Left renal pelvis (tissue), 4 donors: ENCODE measurements at regions not wholly inside any gene's neighbourhood (a gene's known extent, or its start where the extent isn't known, plus 50 kb on each side); places are given as distances from the start of the nearest gene placed in this dataset.
"Not testable (repeated sequence)": the region's sequence is repeated elsewhere in the genome, so short reads cannot be mapped to it uniquely, and the experiment has no call there.

Experiments used
- DNase-seq, 4 donors: peaks; one replicate each; pipeline ENCODE4 v3.0.0-alpha.2; 2013; ENCODE audit warnings: low read depth in 4 of 4, low spot score in 3 of 4

DNA sequence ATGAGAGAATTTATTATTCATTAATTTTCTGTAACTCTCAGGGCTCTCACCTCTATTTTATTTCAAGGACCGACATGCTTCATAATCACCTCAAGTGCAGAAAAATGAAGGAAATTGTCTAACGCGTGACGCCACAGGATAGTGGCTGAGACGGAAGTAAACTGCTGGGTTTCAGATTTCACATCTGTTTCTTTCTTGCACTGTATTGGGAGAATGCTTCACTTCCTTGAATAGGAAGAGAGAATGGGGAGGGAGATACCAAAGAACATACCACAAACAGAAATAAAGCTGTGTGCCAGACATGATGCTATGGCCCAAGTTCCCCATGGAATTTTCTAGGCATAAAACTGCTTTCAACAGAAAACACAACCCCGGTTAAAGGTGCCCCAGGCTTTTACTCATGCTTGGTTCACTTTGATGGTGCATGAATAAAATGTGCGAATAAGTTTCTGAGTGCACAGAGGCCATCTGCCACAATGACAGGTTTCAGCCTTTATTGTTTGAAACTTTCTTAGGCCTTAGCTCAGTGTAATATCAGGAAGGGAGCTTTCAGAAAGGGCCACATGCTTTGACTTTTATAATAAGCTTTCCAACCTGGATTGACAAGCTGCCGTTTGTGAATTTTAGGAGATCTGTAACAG is 1116.4 kb downstream of the SOCS6 start:
- DNase-seq = no peak

DNA sequence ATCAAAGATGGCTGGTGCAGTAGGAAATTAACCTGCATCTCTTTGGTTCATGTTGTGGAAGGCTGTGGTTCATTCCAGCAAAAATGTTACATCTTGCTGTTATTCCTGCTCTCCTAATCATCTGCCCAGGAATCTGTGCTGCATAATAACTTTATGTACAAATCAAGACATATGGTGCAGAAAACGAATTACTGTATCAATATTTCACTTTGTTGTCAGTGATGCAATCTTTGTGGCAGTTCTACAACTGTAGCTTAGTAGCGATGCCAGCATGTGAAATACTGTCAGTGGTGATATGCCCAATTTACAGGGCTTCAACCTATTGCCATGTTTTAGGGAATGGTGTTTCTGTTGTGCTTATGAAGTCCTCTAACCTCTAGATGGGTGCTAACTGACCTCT is 1114.7 kb downstream of the SOCS6 start:
- DNase-seq = no peak

DNA sequence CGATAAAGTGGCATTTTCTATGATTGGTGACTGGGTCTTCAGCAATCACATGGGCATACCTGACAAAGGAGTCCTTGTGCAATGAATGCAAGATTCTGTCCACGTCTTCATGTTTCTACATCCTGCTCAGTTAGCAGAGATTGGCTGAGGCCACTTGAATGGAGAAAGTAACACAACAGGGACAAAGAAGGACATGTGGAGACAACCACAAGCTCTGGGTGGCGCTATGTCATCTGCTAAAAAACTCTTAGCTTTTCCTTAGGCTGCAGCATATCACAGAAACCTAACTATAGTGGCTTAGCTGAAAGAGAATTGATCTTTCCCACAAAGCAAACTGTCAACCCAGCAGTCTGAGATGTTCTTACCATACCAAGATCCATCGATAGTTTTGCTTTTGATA is 1109.7 kb downstream of the SOCS6 start:
- no peak for DNase-seq

DNA sequence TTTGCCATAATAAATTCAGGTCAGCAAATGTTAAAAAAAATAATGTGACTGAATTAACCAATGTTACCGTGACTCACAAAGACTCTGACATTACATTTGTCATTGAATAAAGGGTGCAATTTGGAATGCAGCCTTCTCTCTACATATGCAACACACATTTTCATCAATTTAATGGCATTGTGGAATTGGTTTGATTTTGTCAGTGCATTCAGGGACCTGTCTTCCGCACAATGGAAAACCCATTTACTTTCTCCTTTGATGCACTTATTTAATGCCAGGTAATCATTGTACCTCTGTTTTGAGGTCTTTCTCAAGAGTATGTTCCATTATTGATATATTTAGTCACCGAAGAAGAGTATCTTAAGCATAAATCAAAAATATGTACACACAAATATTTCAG is 1099.3 kb downstream of the SOCS6 start:
- DNase-seq = no peak

DNA sequence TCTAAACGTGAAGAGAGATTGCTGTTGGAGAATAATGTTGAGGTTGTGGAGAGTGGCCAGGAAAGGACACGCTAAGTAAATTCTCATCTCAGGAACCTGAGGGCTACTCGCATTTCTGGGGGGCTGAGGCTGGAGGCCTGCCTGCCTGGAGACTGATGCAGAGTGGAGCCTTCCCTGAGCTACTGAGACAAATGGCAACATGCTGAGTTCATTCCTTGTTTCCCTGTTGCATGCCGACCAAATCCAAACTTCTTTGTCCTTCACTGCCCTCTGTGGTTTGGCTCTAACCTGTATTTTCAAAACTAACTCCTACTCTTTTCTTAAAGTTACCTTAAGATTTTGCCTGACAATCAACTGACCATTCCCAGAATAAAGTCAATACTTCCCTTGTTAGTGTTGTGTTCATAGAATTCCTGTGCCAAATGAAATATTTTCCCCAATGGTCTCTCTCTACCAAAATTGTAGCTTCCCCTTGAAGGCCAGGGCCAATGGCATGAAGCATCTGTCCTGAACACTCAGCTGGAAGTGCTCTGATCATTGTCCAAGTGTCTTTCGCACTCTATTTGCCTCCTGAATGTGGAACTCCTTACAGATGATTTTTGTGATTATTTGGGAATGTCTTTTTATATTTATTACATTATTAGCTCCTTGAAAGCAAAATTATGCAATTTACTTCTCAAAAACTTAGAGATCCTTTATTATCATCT is 1085.6 kb downstream of the SOCS6 start:
- no peak for DNase-seq

DNA sequence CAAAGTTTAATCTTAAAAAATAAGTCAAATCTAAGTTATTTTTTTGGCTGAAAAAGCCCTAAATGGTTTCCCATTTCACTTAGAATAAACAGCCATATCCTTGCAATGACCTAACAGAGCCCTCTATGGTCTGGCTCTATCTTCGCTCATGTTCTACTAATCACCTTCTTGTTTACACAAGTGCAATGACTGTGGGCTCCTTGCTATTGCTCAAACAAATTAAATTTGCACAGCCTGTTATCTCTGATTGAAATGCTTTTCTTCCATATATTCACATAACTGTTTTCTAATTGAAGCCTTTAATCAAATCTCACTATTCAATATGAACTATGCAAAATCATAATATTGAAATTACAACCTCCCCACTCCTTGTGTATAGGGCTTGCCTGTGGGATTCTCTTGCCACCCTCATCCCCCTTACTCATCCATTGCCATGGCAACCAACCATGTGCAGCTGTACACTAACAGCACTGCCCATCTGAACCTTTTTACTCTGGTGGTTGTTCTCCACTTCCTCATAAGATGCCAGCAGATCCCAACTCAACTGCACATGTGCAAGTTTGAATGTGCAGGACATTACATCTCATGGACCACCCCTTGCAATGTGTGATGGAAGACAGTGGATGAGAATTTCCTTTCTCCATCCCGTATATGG is 1083.2 kb downstream of the SOCS6 start:
- no peak for DNase-seq

DNA sequence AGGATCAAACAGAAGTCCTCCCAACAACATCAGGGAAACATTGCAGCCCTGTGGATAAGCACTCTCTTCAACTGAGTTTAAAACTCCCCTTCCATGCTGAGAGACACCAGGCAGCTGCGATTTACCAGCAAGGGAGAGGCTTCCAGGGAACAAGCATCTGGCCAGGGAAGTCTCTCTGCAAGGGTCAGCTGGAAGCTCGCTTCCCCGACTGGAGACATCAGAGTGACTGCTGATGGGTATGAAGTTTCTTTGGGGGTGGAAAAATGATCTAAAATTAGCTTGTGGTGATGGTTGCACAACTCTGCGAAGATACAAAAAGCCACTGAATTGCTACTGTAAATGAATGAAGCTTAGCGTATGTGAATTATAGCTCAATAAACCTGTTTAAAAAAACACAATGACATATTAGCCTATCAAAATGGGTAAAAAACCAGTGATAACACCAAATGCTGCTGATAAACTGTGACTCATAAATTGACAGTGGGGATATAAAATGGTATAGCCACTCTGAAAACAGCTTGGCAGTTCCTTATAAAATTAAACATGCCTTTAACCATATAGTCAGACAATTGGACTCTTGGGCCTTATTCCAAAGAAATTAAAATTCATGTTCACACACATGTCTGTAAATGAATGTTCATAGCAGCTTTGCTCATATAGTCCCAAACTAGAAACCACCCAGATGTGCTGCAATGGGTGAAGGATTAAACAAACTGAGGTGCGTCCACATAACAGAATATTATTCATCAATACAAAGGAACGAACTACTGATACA is 1082.0 kb downstream of the SOCS6 start:
- no peak for DNase-seq

DNA sequence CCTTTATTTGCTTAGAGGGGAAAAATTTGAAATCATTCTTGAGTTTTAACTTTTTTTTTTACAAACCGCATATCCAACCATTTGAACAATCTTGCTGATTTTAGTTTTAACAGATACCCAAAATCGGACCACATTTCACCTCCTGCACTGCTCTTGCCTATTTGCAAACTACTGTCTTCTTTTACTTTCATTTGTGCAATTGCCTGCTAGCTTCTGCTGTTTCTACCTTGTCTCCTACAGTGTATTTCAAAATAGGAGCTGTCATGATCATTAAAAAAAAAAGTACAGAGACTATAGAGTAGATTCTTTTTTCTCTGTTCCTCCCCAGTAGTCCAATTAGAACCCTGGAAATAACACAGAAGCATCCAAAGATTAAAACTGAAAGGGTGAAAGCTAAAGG is 1081.2 kb downstream of the SOCS6 start:
- no peak for DNase-seq

DNA sequence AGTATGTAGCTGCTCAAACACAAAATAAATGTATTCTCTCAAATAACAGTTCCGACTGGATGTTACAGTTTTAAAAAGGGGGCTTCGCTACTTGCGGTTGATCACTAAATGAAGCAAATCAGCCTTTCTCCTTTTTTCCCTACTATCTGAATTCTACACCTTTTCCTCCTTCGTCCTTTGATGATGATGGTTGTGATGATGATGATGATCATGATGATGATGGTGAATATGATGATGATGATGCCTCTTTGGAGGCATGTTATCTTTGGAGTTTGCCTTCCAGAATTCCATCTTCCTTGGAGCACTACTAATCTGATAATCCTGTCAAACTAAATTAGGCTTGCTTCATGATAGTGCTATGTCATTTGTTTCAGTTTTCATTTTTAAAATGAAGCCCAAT is 1073.3 kb downstream of the SOCS6 start:
- DNase-seq = no peak

DNA sequence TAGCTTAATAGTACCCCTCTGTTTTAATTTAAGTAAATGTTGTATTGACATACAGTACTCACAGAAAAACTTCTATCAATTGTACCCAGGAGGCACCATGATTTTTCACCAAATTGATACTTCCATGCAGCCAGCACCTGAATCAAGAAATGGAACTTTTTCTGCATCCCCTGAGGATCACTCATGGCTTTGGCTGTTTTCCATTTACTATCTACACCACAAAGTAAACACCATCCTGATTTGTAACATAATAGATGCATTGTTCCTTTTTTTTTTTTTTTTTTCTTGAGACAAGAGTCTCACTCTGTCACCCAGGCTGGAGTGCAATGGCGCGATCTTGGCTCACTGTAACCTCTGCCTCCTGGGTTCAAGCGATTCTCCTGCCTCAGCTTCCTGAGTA is 1066.8 kb downstream of the SOCS6 start:
- not testable (repeated sequence) for DNase-seq

DNA sequence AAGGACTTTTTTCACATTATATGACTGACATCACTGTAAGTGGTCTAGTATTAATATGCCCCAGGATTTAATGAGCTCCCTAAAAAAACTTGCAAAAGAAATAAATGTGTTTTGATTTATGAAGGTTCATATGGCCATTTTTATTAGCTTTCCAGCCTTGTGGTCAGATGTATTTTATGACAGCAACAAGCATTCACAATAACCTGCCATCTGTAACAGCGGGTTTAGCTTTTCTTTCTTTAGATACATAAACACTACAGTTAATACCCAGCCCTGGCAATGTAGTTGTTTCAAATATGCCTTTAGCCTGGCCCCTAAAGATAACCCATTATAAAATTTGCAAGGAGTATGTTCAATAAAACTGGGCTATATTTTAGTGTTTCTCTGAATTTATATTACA is 1063.8 kb downstream of the SOCS6 start:
- no peak for DNase-seq

DNA sequence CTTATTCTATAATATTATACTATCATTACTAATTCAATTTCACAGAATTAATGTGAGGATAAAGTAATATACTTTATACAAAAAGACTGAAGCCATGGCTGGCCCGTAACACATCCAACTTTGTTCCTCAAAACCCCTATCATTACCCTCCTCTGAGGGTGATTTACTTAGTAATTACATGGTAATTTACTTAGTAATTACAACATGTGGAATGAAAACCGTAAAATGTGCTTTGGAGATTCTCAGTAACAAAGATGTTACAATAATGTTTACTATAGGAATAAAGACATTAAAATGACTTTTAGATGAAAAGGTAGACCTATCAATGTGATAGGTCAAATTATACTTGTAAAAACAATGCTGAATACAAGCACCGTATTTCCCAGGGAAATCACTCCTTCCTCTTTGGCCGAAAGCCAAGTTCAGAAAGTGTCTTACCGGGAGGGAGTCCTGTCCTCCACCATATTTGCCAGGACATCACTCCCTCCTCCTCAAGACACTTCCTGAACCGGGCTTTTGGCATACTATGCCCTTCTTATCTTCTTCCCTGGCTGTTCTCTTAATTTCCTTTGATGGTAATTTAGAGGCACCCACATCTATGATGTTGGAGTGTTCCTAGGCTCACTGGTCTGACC is 1047.8 kb downstream of the SOCS6 start:
- no peak for DNase-seq

DNA sequence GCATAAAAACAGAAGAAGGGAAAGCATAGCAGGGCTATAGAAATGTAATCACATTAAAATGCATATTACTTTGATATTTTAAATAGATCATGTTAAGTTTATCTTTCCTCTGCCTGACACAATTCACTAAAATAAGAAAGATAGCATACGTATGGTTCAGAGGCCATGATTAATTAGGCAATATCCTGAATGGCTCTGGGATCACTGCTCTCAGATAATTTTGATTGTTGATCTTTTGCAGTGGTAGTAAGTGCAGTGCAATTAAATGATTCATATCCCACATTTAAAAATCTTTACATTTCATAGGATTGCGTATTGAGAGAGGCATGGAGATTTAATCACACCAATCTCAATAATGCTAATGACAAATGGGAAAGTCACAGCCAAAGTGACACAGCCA is 1040.7 kb downstream of the SOCS6 start:
- DNase-seq = no peak

DNA sequence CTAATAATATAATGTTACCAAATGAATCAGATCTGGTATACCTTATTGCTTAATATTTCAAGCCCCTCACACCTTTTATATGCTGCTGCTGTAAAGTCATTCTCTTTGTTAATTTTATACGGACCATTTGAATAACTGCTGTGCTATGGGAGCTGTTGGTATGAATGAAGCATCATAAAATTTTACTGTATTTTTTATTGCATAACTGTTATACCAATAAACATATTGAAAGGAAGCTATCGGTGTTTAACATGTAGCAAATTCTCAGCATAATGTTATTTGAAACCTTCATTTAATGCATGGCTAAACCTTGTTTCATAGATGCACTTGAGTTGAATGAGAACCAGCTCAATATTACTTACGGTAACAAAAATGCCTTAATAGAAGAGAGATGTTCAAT is 1040.3 kb downstream of the SOCS6 start:
- DNase-seq = no peak

DNA sequence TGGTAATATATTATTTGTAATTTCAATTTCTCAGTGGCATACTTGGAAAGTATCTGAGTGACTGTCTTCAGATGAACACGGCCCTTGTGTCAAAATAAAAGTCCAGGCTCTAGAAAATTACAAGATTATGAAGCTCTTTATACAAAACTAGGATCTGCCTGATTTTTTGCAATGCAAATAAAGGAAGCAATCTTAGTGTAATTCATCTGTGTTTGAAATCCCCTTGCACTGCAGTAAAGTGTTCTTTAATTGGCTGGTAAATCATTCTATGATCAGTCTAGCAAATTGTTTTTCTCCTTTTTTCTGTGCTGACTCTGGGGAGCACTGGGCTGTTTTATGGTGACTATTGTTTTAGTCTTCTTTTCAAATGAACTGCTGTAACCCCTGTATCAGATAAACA is 1039.0 kb downstream of the SOCS6 start:
- no peak for DNase-seq

DNA sequence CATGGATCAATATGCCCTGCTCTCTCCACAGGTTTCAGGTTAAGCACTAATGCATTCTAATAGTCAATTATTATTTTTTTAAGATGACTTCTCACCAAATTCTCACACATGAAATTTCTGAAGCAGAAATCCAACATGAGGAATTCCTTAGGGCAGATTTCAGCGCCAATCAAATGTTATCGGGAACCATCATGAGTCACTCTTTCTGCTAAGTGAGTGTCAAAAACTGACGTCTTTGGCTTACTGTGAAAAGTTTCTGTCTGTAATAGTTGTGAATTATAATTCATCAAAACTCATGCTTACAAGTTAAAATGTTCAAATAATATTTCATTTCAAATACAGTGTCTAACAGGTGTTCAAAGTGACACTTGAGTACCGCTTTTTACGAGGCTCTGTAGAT is 1038.6 kb downstream of the SOCS6 start:
- no peak for DNase-seq

DNA sequence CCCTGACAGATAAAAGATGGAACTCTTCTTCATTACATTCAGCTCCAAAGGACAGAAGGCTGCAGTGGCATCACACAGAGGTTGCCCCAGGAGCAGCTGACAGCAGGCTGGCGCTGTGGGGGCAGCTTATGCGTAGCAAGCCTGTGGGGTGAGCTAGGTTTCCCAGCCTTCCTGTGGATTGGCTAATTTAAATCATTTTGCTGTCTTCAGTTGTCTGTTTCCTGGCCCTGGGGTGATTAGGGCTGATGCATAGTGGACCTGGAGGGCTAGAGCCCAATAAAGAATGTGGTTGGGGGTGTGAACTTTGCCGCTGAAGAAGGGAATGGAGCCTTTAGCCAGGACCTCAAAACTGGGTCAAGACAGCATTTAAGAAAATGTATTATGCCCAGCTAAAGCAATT is 1038.0 kb downstream of the SOCS6 start:
- DNase-seq = no peak

DNA sequence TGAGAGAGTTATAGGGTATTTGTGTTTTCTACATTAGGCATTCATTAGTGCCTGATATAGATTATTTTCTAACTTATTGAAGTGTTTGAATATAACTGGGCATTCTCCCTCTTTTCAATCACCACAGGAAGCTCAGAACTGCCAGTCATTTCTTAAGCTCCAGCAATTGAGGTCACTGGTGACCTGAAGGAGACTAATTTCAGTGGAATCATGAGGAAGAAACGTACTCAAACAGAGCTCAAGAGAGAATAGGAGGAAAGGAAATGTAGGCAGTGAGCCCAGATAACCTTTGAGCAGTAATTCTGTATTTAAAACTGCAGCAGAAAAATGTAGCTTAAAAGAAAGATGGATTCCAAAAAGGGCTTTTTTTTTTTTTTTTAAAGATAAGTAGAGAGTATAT is 1035.5 kb downstream of the SOCS6 start:
- no peak for DNase-seq

DNA sequence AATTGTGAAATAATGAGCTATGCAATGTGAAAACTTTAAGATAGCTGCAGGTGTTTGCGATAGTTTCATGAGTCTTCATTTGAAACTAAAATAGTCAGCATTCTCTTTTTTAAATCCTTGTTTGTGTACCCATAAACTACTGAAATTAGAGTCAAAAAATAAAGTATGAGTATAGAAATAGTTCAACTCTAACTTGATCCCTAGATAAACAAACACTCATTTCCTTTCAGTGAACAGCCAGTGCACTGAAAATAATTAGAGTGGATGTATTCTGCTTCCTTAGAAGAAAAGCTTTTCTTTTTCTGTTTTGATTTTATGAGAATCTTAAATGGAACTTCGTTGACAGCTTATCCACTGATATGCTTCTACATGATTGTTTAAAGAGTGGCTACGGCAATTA is 1033.4 kb downstream of the SOCS6 start:
- no peak for DNase-seq

DNA sequence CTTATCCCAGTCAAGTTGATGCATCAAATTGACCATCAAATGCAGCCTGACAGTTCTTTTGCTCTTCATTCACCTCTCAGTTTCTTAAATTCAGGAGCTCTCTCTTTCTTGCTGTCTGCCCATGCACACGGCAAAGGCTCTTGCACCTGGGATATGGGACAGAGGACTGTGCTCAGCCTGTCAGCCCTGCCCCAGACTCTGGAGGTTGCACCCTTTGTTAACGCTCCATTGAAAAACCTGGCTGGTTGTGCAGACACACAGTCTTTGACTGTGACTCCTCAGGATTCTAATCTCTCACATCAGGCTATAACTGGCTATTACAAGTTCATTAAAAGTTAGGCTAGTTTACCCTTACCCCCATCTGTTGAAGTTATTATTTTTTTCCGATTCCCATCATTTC is 1032.5 kb downstream of the SOCS6 start:
- DNase-seq = no peak

DNA sequence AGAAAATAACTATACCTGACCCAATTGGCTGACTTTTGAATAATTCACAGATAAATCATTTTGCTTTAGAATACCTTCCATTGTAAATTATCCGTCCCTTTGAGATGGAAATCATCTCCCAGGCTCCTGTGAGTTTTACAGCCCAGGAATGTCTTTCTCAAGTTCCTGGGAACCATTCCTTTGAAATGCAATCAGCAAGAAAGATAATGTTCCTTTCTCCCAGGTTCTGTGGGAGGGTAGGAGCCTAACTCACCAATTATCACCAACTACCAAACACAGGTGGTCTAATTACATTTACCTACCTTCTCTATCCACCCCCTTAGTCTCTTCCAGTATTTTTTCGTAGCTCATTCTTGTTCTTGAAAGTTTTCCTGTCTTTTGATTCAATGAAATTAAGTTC is 1016.0 kb downstream of the SOCS6 start:
- no peak for DNase-seq
